ENCODE measurements at regions not wholly inside any gene's neighbourhood (a gene's known extent, or its start where the extent isn't known, plus 50 kb on each side); places are given as distances from the start of the nearest gene placed in this dataset.

DNA sequence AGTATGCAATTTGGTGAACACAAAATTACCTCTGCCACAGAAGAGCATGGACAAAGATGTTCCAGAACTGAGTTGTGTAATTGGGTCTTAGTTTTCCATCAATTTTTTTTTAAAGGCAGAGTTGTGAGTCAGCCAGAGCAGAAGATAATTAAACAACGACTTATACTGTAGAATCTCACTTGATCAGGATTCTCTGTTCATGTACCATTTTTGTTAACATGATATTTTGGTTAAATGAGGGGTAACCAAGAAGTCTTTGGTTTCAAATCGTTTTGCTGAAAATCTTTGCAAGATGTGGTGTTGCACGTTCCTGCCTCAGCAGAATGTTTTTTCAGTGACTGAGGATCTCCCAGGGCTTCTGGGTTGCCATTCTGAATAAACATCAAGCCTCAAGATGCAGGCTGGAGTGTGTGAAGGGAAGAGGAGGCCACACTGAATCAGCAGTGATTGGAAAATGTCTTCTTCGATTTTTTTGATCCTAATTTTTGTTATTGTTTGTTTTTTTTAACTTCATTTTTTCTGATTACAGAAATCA is 232.6 kb upstream of the IRX3 start:
- TF ChIP-seq SIN3A (IDR thresholded peaks at IDR 0.05; ENCODE audit: borderline replicate concordance, insufficient read depth, low read length) = no peak
- TF ChIP-seq, protein P1, sequence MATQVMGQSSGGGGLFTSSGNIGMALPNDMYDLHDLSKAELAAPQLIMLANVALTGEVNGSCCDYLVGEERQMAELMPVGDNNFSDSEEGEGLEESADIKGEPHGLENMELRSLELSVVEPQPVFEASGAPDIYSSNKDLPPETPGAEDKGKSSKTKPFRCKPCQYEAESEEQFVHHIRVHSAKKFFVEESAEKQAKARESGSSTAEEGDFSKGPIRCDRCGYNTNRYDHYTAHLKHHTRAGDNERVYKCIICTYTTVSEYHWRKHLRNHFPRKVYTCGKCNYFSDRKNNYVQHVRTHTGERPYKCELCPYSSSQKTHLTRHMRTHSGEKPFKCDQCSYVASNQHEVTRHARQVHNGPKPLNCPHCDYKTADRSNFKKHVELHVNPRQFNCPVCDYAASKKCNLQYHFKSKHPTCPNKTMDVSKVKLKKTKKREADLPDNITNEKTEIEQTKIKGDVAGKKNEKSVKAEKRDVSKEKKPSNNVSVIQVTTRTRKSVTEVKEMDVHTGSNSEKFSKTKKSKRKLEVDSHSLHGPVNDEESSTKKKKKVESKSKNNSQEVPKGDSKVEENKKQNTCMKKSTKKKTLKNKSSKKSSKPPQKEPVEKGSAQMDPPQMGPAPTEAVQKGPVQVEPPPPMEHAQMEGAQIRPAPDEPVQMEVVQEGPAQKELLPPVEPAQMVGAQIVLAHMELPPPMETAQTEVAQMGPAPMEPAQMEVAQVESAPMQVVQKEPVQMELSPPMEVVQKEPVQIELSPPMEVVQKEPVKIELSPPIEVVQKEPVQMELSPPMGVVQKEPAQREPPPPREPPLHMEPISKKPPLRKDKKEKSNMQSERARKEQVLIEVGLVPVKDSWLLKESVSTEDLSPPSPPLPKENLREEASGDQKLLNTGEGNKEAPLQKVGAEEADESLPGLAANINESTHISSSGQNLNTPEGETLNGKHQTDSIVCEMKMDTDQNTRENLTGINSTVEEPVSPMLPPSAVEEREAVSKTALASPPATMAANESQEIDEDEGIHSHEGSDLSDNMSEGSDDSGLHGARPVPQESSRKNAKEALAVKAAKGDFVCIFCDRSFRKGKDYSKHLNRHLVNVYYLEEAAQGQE (IDR thresholded peaks at IDR 0.05; ENCODE audit: insufficient read depth in 1 of 2, low read depth in 2 of 2, low read length in 2 of 2) = no peak
